Liver (tissue), 8 donors: ENCODE measurements at regions not wholly inside any gene's neighbourhood (a gene's known extent, or its start where the extent isn't known, plus 50 kb on each side); places are given as distances from the start of the nearest gene placed in this dataset.

Experiments used
- DNase-seq: peaks from one replicate; pipeline ENCODE4 v3.0.0-alpha.2; 2017; ENCODE audit warnings: low spot score
- H3K27ac ChIP-seq, 2 donors: one replicate each; pipeline ENCODE4 v1.7.0; 2013; ENCODE audit warnings: inconsistent platforms in 2 of 2, low read length in 2 of 2, control low read depth in 1 of 2, low read depth in 1 of 2, mild to moderate bottlenecking in 1 of 2
- H3K27me3 ChIP-seq, 4 donors: one replicate each; pipeline versions ENCODE4 v1.6.1 to v1.7.0; 2013; ENCODE audit warnings: low read length in 3 of 4, inconsistent platforms in 1 of 4, mild to moderate bottlenecking in 1 of 4, moderate library complexity in 1 of 4; ENCODE audit not compliant: control insufficient read depth in 4 of 4, insufficient read depth in 4 of 4
- H3K36me3 ChIP-seq, 4 donors: one replicate each; pipeline versions ENCODE4 v1.6.1 to v1.7.0; 2013; ENCODE audit warnings: low read length in 3 of 4, mild to moderate bottlenecking in 3 of 4, low read depth in 1 of 4, moderate library complexity in 1 of 4; ENCODE audit not compliant: control insufficient read depth in 4 of 4, insufficient read depth in 3 of 4
- H3K4me1 ChIP-seq, 4 donors: one replicate each; pipeline versions ENCODE4 v1.6.1 to v1.7.0; 2013; ENCODE audit warnings: low read length in 3 of 4, mild to moderate bottlenecking in 3 of 4, moderate library complexity in 1 of 4; ENCODE audit not compliant: control insufficient read depth in 4 of 4, insufficient read depth in 4 of 4
- H3K4me3 ChIP-seq, 3 donors: one replicate each; pipeline versions ENCODE4 v1.6.1 to v1.7.0; 2013; ENCODE audit warnings: low read length in 3 of 3, control low read depth in 1 of 3, low read depth in 1 of 3, mild to moderate bottlenecking in 1 of 3
- H3K9ac ChIP-seq, 2 donors: one replicate each; pipeline ENCODE4 v1.7.0; 2013; ENCODE audit warnings: low read length in 2 of 2, mild to moderate bottlenecking in 2 of 2, moderate library complexity in 2 of 2, control low read depth in 1 of 2, low read depth in 1 of 2
- H3K9me3 ChIP-seq, 4 donors: one replicate each; pipeline versions ENCODE4 v1.6.1 to v1.7.0; 2013; ENCODE audit warnings: low read length in 3 of 4; ENCODE audit not compliant: control insufficient read depth in 4 of 4
- CTCF ChIP-seq: fragments of 150-350 bp; IDR thresholded peaks from 2 replicates; pipeline ENCODE4 v1.5.1; 2017; ENCODE audit warnings: improper control_type of control experiment, low read depth, low read length; ENCODE audit not compliant: missing input control
- EGR1 ChIP-seq, 2 donors: IDR thresholded peaks; 2 replicates each; pipeline ENCODE4 v1.6.1; 2016 to 2018; ENCODE audit warnings: antibody characterized with exemption in 2 of 2, low read depth in 2 of 2
- FOXA1 ChIP-seq: IDR thresholded peaks from 2 replicates; pipeline ENCODE4 v1.6.1; 2016; ENCODE audit warnings: antibody characterized with exemption
- FOXA2 ChIP-seq: IDR thresholded peaks from 2 replicates; pipeline ENCODE4 v1.6.1; 2016; ENCODE audit warnings: antibody characterized with exemption
- GABPA ChIP-seq, 2 donors: IDR thresholded peaks in 1 of 2; conservative IDR thresholded peaks in 1 of 2; 2 replicates each; pipeline ENCODE4 v1.6.1; 2016; ENCODE audit warnings: antibody characterized with exemption in 2 of 2, mild to moderate bottlenecking in 1 of 2, moderate library complexity in 1 of 2
- HNF4A ChIP-seq, 2 donors: conservative IDR thresholded peaks; 2 replicates each; pipeline ENCODE4 v1.6.1; 2016; ENCODE audit warnings: antibody characterized with exemption in 2 of 2, mild to moderate bottlenecking in 2 of 2
- HNF4G ChIP-seq: IDR thresholded peaks from 2 replicates; pipeline ENCODE4 v1.6.1; 2016; ENCODE audit warnings: antibody characterized with exemption
- JUND ChIP-seq, 2 donors: IDR thresholded peaks; 2 replicates each; pipeline ENCODE4 v1.6.1; 2016; ENCODE audit warnings: antibody characterized with exemption in 2 of 2
- NR2F2 ChIP-seq: IDR thresholded peaks from 2 replicates; pipeline ENCODE4 v1.6.1; 2016; ENCODE audit warnings: antibody characterized with exemption
- RAD21 ChIP-seq, 2 donors: IDR thresholded peaks; 2 replicates each; pipeline ENCODE4 v1.6.1; 2016; ENCODE audit warnings: antibody characterized with exemption in 2 of 2, mild to moderate bottlenecking in 2 of 2
- REST ChIP-seq: IDR thresholded peaks from 2 replicates; pipeline ENCODE4 v1.6.1; 2016; ENCODE audit warnings: antibody characterized with exemption, mild to moderate bottlenecking
- RXRA ChIP-seq, 2 donors: IDR thresholded peaks; 2 replicates each; pipeline ENCODE4 v1.6.1; 2017 to 2018; ENCODE audit warnings: antibody characterized with exemption in 2 of 2, mild to moderate bottlenecking in 1 of 2
- SP1 ChIP-seq: IDR thresholded peaks from 2 replicates; pipeline ENCODE4 v1.6.1; 2018; ENCODE audit warnings: antibody characterized with exemption, mild to moderate bottlenecking
- TAF1 ChIP-seq: conservative IDR thresholded peaks from 2 replicates; pipeline ENCODE4 v1.6.1; 2016; ENCODE audit warnings: antibody characterized with exemption, mild to moderate bottlenecking
- YY1 ChIP-seq: IDR thresholded peaks from 2 replicates; pipeline ENCODE4 v1.6.1; 2016; ENCODE audit warnings: antibody characterized with exemption, mild to moderate bottlenecking
- WGBS: extraction: QIAGEN DNeasy Blood & Tissue Kit; methylation state at CpG from one replicate; pipeline ENCODE4 v1.1.7; 2013; 5-methylcytosine and 5-hydroxymethylcytosine counted together
- TF ChIP-seq, protein P1 (sequence below): IDR thresholded peaks from 2 replicates; pipeline ENCODE4 v1.6.1; 2016; ENCODE audit warnings: antibody characterized with exemption
- TF ChIP-seq, protein P2 (sequence below): IDR thresholded peaks from 2 replicates; pipeline ENCODE4 v1.6.1; 2016; ENCODE audit warnings: antibody characterized with exemption
- TF ChIP-seq, protein P3 (sequence below): IDR thresholded peaks from 2 replicates; pipeline ENCODE4 v1.6.1; 2016; ENCODE audit warnings: antibody characterized with exemption
- donor health status: healthy.
- donor health status: healthy.
- donor health status: healthy.
- donor health status: healthy.
- donor health status: healthy.

DNA sequence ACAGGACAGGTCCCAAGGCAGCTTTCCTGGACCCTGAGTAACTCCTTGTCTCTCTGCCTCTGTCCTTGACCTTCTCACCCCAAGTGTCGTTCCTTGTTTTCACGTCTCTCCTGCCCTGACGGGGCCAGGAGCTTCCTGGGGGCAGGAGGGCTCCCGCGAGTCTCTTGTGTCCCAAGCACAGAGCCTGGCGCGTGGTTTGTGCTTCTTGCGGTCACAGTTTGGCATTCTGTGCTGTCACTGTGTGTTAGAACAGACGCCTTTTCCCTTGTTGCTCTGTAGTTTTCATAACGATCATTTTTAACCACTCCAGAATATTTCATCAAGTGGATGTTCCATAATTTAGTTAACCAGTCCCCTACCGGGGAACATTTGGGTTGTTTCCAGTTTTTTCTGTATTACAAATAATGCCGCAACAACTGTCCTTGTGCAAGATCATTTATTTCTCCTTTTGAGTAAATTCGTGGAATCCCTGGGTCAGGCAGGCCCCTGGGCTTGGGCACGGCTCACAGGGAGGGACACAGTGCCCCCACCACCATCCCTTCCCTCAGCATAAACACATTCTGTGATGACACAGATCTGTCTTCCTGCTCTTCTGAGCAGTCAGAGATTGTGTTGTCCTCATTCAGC, 71.9 kb downstream of the TSPAN17 start (continued):
- TF ChIP-seq FOXA1 = no peak
- TF ChIP-seq, protein P1, sequence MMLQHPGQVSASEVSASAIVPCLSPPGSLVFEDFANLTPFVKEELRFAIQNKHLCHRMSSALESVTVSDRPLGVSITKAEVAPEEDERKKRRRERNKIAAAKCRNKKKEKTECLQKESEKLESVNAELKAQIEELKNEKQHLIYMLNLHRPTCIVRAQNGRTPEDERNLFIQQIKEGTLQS = no peak
- TF ChIP-seq SP1 = no peak
- no peak for TF ChIP-seq GABPA (IDR thresholded peaks at IDR 0.05 in 1 of 2, conservative IDR thresholded peaks at IDR 0.05 in 1 of 2)
- TF ChIP-seq FOXA2 = no peak

DNA sequence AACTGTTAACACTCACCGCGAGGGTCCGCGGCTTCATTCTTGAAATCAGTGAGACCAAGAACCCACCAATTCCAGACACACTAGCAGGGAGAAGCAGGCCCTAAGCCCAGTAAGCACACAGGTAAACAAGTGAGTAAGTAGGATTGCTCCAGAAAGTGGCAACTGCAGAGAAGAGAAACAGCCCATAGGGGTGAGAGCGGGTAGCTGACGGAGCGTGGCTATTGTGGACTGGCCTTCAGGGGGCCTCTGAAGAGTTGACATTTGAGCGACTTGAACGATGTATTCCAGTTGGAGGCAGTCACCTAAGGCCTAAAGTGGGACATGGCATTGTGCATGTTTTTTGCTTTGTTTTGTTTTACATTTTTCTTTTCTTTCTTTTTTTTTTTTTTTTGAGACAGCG, 74.2 kb downstream of the TSPAN17 start:
- Histone ChIP-seq H3K9me3 (no peaks in the 10 kb centered on the region), H3K4me3 (no peak overlapping the region), H3K4me1 (no peaks in the 10 kb centered on the region), H3K27me3 (peaks cover 0 to 13% (median 0%) of the 10 kb centered on the region in 4 donors), H3K36me3 (no peaks in the 10 kb centered on the region), H3K9ac (no peak overlapping the region), H3K27ac (no peak overlapping the region)
- TF ChIP-seq HNF4G (no peak), GABPA (IDR thresholded peaks at IDR 0.05 in 1 of 2, conservative IDR thresholded peaks at IDR 0.05 in 1 of 2) (no peak), YY1 (no peak), RXRA (IDR thresholded peaks at IDR 0.05) (no peak), NR2F2 (no peak), HNF4A (conservative IDR thresholded peaks at IDR 0.05) (no peak), CTCF (no peak), TAF1 (no peak), RAD21 (IDR thresholded peaks at IDR 0.05) (no peak), FOXA1 (no peak), REST (no peak), FOXA2 (no peak), EGR1 (IDR thresholded peaks at IDR 0.05; ENCODE audit: low read depth in 2 of 2) (no peak), JUND (IDR thresholded peaks at IDR 0.05) (no peak)
- TF ChIP-seq, protein P1 = no peak
- TF ChIP-seq, protein P2, sequence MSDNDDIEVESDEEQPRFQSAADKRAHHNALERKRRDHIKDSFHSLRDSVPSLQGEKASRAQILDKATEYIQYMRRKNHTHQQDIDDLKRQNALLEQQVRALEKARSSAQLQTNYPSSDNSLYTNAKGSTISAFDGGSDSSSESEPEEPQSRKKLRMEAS = no peak
- TF ChIP-seq, protein P3, sequence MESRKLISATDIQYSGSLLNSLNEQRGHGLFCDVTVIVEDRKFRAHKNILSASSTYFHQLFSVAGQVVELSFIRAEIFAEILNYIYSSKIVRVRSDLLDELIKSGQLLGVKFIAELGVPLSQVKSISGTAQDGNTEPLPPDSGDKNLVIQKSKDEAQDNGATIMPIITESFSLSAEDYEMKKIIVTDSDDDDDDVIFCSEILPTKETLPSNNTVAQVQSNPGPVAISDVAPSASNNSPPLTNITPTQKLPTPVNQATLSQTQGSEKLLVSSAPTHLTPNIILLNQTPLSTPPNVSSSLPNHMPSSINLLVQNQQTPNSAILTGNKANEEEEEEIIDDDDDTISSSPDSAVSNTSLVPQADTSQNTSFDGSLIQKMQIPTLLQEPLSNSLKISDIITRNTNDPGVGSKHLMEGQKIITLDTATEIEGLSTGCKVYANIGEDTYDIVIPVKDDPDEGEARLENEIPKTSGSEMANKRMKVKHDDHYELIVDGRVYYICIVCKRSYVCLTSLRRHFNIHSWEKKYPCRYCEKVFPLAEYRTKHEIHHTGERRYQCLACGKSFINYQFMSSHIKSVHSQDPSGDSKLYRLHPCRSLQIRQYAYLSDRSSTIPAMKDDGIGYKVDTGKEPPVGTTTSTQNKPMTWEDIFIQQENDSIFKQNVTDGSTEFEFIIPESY = no peak
- 92% methylated on average over 10 of the region's 10 CpGs for WGBS
- DNase-seq = no peak
